Stimulated activated CD8-positive, alpha-beta memory T cell treated with anti-CD3 and anti-CD28 coated beads, Interleukin-7, amount 100 ng/mL, for 1 hour (primary cell): ENCODE measurements at regions not wholly inside any gene's neighbourhood (a gene's known extent, or its start where the extent isn't known, plus 50 kb on each side); places are given as distances from the start of the nearest gene placed in this dataset.

Source experiments
- DNase-seq, 2 donors: peaks; one replicate each; pipeline ENCODE4 v3.0.0-alpha.2; 2020; ENCODE audit warnings: low read depth in 2 of 2

DNA sequence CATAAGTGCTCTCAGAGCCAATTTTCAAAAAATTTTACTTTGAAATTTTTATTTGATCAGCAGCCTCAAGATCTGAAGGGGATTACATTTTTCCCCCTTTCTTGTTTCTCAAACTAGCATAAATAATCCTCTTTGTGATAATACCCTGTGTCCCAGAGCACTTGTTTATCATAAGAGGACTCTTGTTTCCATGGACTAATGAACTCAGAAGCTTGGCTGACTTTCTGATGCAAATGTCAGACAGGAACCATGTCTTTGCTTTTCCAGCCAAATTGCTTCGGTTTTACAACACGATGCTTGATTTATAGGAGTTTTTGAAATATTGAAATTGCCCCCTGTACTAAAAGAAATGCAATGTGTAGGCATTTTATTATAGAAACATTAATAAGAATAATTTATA, 859.3 kb upstream of the LCORL start:
- DNase-seq, result no peak

GRCh38 chr4:18878561-18878960, 857.0 kb upstream of the LCORL start:
- DNase-seq, result no peak

DNA sequence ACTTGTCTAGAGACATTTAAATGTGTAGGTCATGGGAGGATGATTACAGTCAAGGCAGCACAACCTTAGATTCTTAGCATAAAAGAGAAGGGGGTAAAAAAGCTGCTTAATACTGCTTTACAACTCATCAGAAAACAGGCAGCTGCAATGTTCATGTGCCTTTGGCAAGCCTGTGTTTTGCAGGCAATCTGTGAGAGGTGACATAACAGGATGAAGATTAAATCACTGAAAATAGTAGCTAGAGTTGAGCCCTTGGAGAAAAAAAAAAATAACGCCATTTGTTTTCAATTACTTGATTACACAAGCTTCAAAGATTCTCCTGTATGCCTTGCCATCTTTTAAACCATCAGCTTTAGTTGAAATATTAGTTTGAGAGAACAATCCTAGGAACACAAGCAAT, 847.6 kb upstream of the LCORL start:
- no peak for DNase-seq

DNA sequence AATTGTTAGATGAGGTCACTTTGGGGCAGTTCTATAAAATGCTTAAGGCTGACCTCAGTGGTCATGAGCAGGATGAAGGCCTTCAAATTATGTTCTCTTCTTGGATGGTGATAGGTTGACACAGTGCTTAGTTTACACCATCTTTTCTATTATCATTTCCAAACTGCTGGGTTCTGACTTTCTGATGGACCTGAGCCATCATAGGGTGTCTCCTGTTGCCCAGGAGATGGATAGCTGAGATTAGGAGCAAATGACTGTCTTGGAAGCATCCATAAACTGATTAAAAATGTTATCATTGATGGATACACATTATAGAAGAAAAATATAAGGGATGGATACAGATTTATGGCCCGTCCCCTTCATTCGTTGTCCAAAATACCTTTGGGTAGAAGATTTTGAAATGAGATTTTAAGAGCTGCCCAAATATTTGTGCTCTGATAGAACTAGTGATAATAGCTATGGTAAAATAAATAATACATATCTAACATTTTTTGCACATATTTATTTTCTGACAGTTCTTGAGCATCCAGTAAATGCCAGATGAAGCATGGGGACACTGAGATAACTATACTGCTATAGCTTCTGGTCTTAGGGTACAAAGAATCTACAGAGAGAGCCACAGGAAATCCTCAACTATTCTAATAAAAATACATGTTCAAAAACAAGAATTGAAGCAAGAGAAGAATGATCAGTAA, 839.4 kb upstream of the LCORL start:
- DNase-seq, result no peak

- DNase-seq, result no peak
Measured at GRCh38 chr4:18859468-18859867, 837.9 kb upstream of the LCORL start.

GRCh38 chr4:18858229-18858922, 836.8 kb upstream of the LCORL start:
- DNase-seq, result no peak

- DNase-seq, result no peak
Measured at GRCh38 chr4:18850867-18851266, 829.3 kb upstream of the LCORL start.

DNA sequence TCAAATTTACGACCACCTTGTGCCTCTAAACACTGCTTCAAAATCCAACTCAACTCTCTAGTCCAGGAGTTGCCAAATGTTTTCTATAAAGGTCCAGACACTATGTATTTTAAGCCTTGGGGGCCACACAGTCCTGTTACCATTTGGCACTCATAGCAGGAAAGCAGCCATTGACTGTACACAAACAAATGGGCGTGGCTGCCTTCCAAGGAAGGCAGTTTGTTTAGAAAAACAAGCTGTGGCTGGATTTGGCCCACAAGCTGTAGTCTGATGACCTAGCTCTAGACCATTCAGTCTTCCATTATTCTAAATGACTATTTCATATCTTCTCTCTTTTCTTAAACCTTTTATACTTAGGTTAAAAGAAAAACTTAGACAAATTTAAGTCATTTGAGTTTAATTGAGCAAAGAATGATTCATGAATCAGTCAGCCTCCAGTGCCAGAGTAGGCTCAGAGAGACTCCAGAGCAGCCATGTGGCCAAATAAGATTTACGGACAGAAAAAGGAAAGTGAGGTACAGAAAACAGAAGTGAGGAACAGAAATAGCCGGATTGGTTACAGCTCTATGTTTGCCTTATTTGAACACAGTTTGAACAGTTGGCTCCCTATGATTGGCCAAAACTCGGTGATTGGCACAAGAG, 825.8 kb upstream of the LCORL start:
- no peak for DNase-seq

DNA sequence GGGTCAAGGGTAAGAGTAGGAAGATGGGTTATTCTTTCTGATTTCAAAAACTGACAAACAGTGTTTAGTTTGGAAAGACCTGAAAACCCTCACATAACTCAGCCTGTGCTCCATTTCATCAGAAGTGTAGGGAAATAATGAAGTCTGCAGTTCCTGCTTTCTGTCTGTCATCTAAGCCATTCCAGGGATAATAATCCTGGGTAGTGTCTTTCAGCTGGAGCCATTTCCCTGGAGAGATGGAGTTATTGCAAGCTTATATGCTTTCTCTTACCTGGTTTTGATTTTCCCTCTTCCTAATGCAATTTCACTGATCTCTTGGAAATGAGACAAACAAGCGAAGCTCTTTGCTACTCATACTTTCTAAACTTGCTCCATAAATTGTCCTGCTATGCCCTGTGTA, 824.8 kb upstream of the LCORL start:
- DNase-seq, result no peak

DNA sequence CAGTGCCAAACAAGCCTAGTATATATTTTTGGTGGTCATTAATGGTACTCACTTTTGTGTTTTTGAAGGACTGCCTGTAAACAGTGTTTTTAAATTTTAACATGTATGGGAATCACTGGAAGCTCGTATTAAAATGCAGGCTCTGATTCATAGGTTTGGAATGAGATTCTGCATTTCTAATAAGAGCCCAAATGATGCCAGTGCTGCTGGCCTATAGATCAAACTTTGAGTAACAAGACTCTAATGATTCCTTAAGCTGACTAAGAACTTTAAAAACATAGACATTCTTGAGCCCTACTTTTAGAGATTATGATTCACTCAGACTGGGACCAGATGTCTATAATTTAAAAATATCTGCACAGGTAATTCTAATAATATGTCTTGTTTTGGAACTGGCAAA, 823.2 kb upstream of the LCORL start:
- DNase-seq, result no peak

- DNase-seq, result no peak
Measured at GRCh38 chr4:18842431-18842830, 820.9 kb upstream of the LCORL start.

DNA sequence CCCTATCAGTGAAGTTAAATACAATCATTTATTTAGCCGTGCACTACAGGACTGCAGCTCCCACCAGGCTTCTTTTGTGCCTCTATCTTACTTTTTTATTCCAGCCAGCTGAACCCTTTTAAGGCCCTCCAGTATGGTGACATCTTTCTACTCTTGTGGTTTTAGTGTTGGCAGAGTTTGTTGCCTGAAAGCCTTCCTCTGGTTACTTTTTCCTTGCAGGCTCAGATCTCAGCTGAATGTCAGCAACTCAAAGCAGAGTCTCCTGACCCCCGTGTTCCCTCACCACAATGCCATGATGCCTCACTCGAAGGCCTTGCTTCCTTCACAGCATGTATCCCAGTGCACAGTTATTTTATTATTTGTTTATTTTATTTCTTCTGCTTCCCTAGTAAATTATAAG, 818.9 kb upstream of the LCORL start:
- DNase-seq, result no peak

DNA sequence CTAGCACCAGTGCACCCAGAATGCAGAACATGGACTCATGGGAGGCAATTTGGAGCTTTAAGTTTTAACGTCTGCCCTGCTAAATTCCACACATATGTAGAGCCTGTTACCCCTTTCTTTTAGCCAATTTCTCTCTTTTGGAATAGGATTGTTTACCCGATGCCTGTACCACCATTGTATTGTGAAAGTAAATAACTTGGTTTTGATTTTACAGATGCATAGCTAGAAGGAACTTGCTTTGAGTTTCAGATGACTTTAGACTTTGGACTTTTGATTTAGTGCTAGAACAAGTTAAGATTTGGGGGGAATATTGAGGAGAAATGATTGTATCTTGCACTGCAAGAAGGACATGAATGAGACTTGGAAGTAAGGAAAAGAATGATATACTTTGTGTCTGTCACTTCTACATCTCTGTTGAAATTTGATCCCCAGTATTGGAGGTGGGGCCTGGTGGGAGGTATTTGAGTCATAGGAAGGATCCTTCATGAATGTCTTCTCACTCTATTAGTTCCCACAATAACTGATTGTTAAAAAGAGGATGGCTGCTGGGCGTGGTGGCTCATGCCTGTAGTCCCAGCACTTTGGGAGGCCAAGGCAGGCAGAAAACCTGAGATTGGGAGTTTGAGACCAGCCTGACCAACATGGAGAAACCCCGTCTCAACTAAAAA, 794.8 kb upstream of the LCORL start:
- no peak for DNase-seq

- no peak for DNase-seq
Measured at GRCh38 chr4:18815779-18816173, 794.2 kb upstream of the LCORL start.

- DNase-seq, result no peak
Measured at GRCh38 chr4:18815081-18815778, 793.7 kb upstream of the LCORL start.

- DNase-seq, result no peak
Measured at GRCh38 chr4:18813771-18814170, 792.2 kb upstream of the LCORL start.

GRCh38 chr4:18813055-18813454, 791.5 kb upstream of the LCORL start:
- no peak for DNase-seq

GRCh38 chr4:18803781-18804180, 782.2 kb upstream of the LCORL start:
- DNase-seq, result no peak

GRCh38 chr4:18798123-18798522, 776.6 kb upstream of the LCORL start:
- DNase-seq, result no peak

DNA sequence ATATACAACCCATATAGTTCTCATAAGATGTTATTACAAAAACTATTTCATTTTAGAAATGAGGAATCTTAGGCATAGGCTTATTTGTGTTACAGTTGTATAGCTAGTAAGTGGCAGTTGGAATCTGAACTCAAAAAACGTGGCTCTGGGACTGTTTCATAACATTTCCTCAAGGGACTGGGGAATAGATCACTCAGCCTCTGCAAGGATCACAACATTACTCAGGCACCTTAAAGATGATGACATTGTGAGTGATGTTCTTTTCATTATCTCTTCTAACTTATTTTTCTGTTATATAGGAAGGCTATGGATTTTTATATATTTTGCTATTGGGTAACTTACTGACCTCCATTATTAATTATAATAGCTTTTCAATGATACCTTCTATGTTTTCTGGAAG, 774.2 kb upstream of the LCORL start:
- DNase-seq, result no peak

DNA sequence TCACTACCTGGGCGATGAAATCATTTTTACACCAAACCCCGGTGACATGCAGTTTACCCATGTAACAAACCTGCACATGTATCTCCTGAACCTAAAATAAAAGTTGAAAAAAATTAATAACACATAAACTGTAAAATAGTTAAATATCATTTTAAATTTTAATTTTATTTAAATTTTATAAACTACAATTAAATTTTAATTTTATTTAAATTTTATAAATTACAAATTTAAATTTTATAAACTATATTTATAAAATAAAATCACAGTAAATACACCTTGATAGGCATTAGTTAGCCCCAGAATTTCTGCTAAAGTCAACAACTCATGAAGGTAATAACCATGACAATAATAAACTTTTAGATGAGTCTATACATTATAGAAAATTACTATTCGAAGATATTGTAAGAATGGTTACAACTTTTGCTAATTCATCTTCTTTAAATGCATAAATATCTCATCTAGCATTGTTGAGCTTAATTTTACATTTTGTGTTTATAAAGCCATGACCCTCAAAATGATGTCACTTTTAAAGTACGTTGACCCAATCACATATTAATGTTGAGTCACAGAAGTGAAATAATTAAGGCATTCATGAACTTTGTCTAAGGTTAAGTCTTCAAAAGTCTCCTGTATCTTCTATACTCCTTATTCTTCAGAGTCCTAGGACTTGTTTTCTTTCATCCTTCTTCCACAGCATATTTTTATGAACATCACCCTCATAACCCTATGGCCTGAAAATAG, 755.8 kb upstream of the LCORL start:
- DNase-seq, result no peak
